ENCODE measurements at regions not wholly inside any gene's neighbourhood (a gene's known extent, or its start where the extent isn't known, plus 50 kb on each side); places are given as distances from the start of the nearest gene placed in this dataset.
"Not testable (repeated sequence)": the region's sequence is repeated elsewhere in the genome, so short reads cannot be mapped to it uniquely, and the experiment has no call there.

DNA sequence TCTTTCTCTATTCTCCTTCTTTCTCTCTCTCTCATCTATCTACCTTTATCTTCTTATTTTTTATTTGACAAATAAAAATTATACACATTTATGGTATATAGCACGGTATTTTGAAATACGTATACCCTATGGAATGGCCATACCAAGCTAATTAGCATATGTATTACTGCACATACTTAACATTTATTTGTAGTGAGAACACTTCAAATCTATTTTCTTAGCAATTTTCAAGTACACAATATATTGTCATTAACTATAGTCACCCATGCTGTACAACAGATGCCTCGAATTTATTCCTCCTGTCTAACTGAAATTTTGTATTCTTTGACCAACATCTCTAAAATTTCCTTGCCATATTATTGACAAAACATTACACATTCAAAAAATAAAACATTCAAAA, 447.1 kb downstream of the MIAT start:
- DNase-seq, result no peak

DNA sequence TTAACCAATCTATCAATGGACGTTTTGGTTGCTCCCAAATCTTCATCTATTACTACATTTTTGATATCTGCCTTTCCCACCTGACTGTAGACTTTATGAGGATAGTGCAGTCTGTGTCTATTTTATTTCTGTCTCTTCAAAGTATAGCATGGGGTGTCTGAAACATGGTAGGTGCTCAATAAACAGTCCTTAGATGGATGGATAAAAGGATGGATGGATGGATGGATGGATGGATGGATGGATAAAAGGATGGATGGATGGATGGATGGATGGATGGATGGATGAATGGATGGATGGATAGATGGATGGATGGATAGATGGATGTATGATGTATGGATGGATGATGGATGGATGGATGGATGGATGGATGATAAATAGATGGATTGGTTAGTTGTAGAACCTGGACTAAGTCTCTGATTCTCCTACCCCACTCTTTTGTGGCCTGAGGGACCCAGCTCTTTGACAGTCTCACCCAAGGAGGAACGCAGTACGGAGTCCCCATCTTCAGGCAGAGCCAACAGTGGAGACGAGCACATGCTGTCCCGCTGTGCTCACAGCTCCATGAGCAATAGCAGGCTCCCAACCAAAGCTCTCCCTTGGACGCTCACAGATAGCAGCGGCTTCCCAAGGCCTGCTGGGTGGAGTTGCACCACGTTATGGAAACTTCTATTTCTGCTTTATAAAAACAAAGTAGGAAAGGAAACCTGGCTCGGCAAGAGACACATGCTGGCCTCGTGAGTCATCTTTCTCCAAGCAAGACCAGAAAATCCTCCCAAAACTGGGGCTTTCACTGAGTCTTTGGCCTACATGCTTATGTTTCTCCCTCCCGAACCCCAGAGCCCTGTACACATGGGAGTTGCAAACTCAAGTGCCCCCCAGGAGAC, 448.0 kb downstream of the MIAT start:
- DNase-seq, result no peak

DNA sequence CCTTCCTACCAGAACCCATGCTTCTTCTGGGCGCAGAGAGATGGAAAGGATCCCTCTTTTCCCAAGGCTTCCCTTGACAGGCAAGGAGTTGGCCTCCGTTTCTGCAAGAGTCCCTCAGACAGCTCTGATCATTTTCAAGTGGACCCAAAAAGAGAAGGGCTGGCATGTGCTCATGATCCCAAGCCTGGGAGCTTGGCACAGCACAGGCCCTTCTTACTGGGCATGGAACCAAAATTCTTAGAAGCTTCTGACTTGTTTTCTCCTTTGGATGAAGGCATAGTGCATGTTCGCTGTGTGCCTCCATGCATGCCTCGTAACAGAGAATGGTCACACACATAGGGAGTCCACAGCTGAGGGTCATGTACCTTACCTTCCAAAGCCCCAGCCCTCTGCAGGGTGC, 449.6 kb downstream of the MIAT start:
- DNase-seq, result no peak

DNA sequence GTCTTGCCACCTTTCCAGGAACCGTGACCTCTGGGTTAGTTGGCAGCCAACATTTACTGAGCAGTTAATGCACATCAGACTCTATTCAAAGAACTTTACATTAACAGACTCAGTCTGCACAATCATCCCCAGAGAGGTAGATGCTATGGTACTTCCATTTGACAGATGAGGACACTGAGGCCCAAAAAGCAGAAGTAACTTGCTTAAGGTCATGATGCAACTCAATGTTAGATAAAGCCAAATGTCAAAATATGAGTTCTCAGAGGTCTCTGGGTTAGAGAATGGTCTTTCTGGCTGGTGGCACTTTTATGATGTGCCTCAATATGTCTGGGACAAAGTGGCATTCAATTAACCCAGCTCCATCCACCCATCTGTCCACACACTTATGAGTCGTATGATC, 450.0 kb downstream of the MIAT start:
- DNase-seq, result no peak

DNA sequence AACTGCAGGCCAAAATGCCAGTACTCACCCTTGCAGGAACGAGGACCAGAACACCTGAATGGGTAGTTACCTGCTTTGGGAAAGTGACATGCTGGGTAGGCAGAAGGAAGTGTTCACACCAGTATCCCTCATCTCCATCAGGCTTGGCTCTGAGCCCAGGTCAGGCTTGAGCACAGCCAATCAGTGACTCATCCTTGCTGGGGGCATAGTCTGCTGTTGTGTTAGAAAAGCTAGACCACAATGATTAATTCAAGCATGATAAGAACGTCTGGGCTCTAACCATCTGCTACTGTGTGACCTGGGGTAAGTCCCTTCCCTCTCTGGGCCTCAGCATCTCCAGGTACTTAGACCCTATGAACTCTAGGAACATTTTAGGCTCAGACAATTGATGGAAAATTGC, 450.4 kb downstream of the MIAT start:
- no peak for DNase-seq

DNA sequence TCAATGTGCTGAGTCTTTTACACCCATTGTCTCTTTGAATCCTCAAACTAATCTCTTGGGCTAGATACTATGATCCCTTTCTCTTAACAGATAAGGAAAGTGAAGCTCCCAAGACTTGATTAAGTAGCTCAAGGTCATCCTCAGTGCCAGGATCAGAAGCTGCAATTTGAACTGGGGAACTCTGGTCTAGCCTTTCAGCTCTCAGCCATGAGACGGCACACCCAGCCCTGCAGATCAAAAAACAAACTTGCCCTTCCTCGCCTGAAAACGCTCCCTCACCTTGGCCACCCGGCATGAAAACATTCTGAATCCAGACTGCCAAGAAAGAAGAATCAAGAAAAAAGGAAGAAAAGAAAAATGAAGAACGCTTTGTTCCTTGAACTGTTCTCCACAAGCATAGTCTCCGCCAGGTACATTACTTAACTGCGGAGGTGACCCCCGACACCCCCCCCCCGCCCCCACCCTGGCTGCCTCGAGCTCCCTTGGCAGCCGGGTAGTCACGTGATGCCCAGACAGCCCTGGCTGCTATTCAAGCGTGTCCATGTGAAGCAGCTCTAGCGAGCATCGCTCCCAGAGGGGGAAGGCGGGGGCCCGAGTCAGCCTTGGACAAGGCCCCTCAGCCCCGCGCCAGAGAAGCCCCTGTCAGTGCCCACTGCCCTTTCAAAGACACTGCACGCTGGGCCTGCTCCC, 451.2 kb downstream of the MIAT start:
- no peak for DNase-seq

DNA sequence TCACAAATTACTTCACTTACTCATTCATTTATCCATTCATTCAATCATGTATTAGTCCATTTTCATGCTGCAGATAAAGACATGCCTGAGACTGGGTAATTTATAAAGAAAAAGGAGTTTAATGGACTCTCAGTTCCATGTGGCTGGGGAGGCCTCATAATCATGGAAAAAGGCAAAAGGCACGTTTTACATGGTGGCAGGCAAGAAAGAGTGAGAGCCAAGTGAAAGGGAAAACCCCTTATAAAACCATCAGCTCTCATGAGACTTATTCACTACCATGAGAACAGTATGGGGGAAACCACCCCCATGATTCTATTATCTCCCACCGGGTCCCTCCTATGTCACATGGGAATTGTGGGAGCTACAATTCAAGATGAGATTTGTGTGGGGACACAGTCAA, 452.0 kb downstream of the MIAT start:
- DNase-seq, result not testable (repeated sequence)

DNA sequence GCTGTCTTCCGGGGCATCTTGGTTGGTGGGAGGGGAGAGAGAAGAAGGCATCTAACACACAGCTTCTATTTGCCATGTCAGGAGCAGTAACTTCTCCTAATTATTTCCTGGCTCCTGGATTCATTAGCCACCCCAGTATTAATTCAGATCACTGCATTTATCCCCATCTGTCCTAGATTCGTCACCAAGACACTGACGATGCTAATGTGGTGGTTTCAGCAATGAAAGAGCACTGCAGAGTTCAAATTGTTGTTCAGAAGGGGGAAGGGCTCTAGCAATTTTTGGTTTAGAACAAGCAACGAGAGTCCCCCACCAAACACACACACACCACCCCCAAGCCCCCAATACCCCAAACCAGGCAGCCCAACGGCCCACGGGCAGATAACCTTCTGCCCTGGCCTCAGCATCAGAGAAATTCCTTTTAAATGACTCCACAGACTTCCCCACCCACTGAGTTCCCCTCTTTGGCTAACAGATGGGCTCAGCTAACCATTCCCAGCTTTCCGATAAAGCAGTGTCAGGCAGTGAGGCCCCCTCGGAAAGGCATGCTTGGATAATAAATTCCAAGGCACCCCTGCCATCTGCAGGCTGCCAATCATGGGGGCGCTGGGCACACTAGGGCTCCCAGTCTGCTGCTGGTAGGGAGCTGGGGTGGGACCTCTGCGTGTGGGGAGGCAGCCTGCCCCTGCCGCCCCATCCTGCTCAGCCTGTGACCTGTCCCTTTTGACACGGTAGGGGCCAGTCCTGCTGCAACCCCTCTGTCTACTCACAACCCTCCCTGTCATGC, 453.5 kb downstream of the MIAT start:
- DNase-seq, result no peak

DNA sequence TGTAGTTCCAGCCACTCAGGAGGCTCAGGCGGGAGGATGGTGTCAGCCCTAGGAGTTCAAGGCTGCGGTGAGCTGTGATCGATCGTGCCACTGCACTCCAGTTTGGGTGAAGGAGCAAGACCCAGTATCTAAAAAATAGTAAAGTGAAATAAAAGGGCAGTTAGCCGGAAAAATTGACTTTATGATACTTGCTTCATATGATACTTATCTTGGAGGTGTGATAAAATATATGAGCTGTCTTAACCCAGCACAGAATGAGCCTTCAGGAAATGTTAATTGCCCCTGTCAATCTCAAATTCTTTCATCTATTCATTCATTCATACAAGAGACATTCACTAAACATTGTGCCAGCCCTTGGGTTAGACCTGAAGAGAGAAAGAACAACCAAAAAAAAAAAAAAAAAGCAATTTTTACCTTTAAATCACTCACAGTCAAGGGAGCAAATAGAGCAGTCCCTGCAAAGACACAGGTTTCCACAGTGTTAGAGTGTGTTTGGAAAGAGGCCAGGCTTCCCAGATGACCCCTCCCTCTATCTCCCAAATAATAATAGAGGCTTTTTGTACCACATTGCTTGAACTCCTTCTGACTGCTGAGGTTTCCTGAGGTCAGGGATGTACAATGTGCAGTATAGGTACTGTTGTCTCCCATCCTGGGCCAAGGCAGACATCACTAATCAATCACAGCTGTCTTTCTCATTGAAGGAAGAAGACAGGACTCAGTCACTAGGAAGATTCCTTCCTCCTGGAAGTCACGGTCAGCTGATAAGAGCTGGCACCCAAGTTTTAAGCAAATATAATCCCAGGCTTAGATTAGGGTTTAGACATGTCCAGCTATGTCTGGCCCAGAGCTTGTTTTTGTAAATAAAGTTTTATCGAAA, 454.6 kb downstream of the MIAT start:
- no peak for DNase-seq

DNA sequence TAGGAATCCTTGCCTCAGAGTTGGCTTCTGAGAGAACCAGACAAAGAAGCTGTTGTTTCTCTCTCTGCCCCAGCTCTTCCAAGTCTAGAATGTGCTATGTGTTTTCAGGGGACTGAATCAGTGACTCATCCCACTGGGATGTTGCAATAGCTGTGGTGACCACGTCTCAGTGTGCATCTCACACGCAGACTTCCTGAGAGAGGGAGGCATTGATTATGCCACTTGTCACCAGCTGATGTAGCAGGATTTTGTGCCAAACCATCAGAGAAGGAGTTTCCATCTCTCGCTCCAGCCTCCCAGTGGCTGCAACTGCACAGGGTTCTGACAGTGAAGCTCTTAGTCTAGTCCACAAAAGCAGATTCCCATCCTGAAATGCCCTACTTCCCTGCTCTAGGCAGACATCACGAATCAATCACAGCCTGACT, 455.8 kb downstream of the MIAT start:
- no peak for DNase-seq

DNA sequence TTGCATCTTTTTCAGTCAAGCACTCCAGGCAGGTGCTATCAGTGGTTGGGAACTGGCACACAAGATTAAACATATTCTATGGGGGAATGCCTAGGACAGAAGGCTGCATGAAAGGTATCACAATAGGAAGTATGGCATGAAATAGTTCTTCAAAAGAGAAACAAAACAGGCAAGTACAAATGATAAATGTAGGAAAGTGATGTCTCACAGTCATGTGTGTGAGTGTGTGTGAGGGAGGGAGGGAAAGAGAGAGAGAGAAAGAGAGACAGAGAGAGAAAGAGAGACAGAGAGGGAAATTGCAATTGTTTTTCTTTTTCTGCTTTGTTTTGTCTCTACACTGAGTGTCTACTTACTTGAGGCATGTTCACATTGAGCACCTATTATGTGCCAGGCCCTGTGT, 456.3 kb downstream of the MIAT start:
- no peak for DNase-seq

DNA sequence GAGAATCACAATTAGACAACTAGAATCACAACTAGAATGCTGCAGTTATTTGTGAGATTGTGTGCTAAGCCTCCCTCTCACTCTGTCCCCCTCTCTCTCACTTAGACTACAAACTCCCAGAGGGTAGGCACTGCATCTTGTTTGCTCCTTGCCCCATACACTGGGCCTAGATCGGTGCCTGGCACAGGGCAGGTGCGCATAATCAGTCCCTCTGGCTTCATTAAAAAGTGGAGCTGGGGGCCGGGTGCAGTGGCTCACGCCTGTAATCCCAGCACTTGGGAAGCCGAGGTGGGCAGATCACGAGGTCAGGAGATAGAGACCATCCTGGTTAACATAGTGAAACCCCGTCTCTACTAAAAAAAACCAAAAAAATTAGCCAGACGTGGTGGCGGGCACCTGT, 456.8 kb downstream of the MIAT start:
- DNase-seq, result no peak

DNA sequence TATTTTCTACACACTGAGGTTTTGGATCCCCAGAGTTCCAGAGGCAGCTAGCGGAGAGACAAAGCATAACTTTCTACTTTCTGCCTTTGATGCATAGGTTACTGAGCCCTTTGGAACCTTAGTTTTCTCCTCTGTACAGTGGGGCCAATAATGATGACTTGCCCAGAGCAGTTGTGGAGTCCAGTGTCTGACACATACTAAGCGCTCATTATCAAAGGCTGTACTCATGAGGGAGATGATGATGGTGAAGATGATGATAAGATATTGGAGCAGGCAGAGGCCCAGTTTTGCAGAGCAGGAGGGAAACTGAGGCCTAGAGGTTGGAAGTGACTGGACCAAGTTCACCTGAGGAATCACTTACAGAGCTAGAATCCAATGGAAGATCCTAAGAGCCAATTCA, 458.0 kb downstream of the MIAT start:
- no peak for DNase-seq

DNA sequence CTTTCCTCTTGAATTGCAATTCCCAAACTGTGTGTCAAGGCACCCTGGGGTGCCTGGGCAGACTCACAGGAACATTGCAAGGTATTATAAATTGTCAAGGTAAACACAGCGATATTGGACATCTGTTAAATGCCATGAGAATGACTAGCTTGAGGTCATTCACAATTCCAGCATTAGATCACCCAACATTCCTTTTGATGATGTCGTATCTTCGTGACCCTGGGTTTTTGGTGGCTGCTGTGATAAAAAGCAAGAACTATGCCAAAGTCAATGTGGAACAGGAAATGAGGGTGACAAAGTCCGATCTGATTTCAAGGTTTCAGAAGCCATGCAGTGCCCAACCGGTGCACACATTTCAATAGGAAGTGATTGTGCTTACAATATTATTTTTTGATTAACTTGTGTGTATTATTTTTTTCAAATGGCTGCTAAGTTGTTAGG, 458.4 kb downstream of the MIAT start:
- no peak for DNase-seq

DNA sequence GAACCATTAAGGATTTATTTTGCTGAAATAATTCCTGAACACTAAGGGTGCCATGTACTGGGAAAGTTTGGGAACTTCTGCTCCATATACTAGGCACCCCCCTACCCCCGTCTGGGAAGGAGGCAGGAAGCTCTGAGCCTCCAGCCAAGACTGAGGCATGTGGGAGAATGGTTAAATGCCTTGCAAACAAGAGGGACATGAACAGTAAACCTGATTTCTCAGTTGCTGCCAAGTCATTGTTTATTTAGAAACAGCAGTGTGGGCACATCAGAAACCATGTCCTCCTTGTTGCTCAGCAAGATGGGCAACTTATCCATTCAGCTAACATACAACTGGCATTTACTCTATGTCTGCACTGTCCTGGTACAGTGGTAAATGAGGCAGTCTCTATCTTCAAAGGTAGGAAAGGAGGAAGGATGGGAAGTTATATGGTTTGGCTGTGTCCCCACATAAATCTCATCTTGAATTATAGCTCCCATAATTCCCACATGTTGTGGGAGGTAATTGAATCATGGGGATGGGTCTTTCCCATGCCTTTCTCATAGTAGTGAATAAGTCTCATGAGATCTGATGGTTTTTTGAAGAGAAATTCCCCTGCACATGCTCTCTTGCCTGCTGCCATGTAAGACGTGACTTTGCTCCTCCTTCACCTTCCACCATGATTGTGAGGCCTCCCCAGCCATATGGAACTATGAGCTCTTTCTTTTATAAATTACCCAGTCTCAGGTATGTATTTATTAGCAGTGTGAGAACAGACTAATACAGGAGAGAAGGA, 459.1 kb downstream of the MIAT start:
- no peak for DNase-seq

DNA sequence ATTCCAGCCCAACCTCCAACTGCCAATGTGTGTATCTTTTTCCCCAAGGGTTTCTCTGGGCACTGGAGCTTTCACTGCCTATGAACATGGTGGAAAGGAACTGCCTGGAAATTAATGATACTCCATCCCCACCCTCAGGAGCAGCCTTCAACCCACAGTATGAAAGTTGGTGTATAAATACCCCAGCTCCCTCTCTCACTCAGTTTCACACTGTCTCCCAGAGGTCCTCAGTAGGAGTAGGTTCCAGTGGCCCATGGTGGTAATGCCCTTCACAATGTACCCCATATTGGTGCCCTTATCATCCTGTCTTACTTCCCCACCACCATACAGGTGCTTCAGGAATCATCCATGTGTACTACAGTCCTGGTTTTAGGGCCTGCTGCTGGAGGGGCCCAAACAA, 462.6 kb downstream of the MIAT start:
- no peak for DNase-seq

DNA sequence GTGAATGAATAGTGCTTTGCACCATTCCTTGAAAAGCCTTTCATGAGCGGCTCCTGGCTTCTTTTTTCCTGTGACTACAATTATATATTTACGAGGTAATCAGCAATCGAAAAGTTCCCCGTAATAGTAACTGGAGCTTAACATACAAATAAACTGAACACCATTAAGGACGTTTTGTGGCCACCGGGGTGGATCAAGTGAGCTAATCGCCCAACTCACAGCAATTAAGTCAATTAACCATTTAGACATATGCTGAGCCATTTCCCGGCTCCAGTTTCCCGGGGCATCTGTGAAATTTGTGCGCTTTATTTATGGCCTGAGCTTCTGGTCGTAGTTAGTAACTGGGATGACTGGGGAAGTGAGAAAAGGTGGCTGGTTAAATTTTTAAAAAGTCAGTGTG, 465.2 kb downstream of the MIAT start:
- DNase-seq, result no peak

DNA sequence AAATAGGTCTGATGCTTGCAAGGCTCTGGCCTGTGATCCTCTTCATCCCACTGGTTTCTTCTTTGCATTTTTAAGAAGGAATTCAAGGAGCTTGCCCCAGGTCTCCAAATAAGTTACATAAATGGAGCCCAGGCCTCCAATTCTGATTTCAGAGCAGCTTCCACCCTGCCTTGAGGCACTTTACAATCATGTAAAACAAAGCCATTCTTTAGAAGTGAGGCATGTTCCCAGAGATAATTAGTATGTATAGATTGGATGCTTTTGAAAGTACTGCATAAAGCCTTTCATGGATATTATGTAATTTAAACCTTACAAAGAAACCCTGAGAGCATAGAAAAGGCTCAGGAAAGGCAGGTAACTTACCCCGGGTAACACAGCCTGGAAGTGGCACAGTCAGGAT, 466.5 kb downstream of the MIAT start:
- no peak for DNase-seq

DNA sequence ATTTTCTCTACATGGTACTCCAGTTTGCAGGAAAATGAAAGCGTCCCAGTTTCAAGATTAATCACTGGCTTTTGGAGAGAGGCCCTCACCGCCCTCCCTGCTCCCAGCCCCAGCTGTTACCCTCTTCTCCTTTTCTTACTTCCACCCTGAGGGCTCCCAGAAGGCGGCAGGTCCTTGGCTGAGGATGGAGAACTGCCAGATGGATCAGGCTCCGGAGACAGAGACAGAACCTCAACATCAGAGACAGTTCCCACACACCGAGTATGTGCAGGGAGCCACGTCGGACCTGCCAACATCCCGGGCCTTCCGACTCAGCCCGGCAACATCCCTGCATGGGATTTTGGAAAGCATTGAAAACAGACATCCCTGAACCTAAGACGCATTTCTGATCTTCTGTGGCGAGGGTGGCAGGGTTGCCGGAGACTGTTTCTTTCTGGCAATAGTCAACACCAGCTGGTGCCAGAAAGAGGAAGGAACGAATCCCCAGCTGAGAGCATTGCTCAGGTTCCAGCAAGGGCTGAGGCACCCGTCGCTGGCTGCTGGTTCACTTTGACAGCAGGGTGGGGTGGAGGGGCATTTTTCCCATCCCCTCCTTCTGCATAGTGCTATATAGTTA, 467.1 kb downstream of the MIAT start:
- DNase-seq, result no peak

DNA sequence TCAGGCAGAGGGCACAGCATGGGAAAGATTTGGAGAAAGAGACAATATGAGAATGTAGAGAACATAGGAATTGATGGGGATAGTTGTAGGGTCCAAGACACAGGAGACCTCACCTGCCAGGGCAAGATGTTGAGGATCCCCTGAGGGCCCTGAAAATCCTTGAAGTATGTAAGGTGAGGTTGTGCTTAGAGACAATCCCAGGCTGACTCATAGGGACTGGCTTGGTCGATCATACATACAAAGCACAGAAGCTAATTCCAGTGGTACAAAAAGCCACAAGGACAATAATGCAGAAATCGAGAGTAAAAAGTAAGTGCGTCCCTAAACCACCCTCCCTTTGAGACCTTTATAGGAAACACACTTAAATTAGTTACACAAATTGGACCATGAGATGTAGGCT, 468.2 kb downstream of the MIAT start:
- no peak for DNase-seq

DNA sequence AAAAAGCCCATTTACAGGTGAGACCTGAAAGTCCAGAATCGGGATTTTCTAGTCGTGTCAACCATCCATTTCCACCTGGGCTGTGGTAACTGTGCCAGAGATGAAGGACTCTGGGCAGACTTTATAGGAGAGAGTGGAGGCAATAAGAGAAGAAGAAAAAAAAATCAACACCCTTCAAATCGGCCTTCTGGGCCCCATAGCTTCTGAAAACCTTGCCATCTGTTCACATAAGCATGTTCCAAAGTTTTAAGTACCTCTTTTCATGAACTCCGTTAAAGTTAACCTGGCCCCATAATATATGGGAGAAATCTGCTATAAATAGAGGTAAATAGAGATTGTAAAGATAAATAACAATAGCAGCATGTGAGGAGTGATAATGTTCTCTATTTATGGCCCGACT, 470.5 kb downstream of the MIAT start:
- no peak for DNase-seq

Measured in stimulated activated CD4-positive, alpha-beta T cell treated with anti-CD3 and anti-CD28 coated beads, Interleukin-12 subunit alpha, Interleukin-12 subunit beta, amount 100 ng/mL, for 4 hours (primary cell).